Occipital lobe (tissue), 1 donor: ENCODE measurements at regions not wholly inside any gene's neighbourhood (a gene's known extent, or its start where the extent isn't known, plus 50 kb on each side); places are given as distances from the start of the nearest gene placed in this dataset.

ENCODE experiments used
- DNase-seq: peaks from one replicate; lab custom pipeline; 2025; lab: John Stamatoyannopoulos, UW

- DNase-seq, result no peak
Measured at GRCh38 chr22:49226096-49226495, 601.6 kb downstream of the BRD1 start.

DNA sequence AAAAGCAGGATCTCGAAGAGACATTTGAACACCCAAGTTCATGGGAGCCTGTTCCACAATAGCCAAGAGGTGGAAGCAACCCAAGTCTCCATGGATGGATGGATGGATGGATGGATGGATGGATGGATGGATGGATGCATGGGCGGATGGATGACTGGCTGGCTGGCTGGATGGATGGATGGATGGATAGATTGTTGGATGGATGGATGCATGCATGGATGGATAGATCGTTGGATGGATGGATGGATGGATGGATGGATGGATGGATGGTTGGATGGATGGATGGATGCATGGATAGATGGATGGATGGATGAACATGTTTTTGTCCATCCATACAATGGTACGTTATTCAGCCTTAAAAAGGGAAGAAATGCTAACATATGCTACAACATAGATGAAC is 603.4 kb downstream of the BRD1 start:
- DNase-seq, result no peak

DNA sequence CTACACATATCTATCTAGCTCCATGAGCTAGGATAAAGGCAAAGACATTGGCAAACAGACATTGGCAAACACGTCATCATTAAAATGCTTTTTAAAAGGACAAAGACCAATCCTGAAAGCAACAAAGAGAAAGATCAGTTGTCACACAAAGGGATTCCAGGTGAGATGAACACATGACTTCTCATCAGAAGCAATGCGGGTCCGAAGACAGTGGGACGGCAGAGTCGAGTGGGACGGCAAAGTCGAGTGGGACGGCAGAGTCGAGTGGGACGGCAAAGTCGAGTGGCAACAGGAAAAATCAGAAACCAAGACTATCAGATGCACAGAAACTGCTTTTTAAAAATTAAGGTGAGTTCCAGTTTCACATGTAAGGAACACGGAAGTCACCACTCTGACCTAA is 609.5 kb downstream of the BRD1 start:
- DNase-seq, result no peak

- DNase-seq, result no peak
Measured at GRCh38 chr22:49216579-49216978, 611.1 kb downstream of the BRD1 start.

DNA sequence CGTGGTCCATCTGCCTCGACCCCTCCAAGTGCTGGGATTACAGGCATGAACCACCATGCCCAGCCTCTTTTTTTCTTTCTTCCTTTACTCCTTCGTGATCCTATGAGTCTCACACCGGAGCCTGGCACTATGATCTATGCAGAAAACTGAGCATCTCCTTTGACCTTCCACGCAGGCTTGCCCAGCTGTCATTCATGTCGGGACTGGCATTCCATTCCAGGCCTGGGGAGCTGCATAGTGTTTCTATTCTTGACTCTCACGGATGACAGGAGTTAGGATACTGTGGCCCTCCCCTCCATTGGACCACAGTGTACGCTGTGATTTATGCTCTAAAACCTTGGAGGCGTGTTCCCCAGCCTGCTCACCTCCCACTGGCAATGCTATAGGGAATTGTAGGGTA is 611.8 kb downstream of the BRD1 start:
- DNase-seq, result no peak

DNA sequence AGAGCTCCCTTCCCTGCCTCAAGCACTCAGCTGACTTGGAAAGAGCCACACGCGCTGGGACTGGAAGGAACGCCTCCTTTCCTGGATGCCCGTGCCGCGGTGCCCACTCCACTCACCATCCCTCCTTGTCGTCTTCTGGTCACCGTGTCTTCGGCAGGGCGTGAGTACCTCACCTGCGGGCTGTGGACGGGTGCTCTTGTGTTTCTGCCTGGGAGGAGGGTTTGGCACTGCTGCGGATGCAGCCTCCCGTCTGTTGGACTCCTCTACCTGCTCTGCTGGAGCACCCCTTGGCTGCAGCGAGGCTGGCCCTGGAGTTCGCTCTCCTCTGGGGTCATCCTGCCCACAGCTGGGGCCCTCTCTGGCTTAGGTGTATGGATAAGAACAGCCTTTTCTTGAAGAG is 612.7 kb downstream of the BRD1 start:
- no peak for DNase-seq

DNA sequence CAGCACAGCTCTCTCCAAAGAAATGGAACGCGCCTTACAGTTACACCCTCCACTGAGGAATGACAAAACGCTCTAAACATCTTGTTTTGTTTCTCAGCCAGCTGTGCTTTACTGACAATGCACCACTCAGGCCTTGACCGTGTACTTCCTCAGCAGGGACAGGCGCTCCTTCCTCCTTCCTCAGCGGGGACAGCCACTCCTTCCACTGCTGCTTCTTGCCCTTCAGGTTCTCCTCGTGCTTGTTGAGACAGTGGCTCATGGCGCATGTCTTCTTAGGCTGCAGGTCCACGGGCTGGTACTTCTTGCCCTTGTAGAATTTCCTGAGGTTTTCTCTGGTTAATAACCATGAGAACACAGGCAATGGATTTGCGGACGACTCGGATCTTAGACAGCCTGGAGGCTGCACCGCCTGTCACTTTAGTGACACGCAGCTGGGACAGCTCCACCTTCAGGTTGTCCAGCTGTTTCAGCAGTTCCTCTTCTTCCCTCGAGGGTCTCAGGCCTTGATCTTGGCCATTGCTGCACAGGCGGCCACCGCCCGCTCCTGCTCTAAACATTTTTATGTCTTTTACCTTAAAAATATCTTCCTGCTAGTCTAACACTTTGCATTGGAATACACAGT is 613.8 kb downstream of the BRD1 start:
- no peak for DNase-seq

DNA sequence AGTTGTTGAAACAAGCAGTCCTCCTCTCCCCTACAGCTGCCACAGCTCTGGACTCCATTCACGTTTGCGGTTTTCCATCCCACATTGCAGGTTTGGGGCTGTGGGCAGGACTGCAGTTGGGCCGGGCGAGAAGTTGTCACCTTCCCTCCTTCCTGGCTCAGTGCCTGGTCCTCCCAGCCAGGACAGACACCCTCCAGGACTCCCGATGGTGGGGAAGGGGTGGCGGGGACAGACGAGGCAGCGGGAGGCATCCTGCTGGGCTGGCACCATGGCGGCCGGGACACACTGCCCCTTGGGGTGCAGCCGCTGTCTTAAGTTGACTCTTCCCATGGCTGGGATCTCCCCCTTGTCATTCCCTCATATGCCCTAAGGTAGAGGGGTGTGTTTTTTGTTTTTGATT is 615.2 kb downstream of the BRD1 start:
- DNase-seq, result no peak

GRCh38 chr22:49212002-49212401 is 615.7 kb downstream of the BRD1 start:
- DNase-seq, result no peak

DNA sequence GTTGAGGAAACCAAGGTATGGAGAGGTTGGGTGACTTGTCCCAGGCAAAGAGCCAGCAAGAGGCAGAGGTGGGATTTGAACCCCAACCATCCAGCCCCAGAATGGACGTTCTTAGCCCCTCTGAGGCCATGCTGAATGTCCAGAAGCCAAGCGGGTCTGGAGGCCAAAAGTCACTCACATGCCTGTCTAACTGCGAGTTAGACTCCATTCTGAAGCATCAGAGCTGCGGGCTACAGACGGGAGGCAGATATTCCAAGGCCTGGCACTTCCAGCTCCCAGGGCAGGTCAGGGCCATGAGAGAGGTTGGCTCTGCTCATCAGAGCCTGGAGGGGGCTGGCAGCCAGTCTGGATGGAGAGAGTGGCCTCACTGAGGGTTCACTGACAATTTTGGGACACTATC is 616.5 kb downstream of the BRD1 start:
- DNase-seq, result no peak

- no peak for DNase-seq
Measured at GRCh38 chr22:49210606-49211005, 617.1 kb downstream of the BRD1 start.

- DNase-seq, result no peak
Measured at GRCh38 chr22:49209452-49210195, 618.0 kb downstream of the BRD1 start.

DNA sequence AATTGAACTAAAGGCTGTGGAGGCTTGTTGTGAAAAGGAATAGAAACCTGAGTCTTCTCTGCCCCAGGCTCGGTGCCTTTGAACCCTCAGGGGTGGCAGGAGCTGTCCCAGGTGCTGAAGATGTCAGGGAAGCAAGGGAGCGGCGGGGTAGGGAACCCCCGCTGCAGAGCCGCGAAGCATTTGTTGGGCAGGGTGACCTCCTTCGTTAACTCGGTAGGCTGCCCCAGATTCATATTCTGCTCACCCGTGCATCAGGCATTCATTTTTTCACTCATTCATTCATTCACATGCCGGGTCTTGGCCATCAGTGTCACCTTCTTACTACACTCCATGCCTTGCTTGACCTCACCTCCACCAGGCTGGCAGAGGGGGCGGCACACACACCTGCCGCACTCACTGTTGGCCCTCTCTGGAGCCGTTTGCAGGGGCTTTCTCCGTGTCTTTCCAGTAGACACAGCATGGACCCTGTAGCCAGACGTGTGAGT is 618.9 kb downstream of the BRD1 start:
- DNase-seq, result no peak

GRCh38 chr22:49208004-49208402 is 619.7 kb downstream of the BRD1 start:
- no peak for DNase-seq

DNA sequence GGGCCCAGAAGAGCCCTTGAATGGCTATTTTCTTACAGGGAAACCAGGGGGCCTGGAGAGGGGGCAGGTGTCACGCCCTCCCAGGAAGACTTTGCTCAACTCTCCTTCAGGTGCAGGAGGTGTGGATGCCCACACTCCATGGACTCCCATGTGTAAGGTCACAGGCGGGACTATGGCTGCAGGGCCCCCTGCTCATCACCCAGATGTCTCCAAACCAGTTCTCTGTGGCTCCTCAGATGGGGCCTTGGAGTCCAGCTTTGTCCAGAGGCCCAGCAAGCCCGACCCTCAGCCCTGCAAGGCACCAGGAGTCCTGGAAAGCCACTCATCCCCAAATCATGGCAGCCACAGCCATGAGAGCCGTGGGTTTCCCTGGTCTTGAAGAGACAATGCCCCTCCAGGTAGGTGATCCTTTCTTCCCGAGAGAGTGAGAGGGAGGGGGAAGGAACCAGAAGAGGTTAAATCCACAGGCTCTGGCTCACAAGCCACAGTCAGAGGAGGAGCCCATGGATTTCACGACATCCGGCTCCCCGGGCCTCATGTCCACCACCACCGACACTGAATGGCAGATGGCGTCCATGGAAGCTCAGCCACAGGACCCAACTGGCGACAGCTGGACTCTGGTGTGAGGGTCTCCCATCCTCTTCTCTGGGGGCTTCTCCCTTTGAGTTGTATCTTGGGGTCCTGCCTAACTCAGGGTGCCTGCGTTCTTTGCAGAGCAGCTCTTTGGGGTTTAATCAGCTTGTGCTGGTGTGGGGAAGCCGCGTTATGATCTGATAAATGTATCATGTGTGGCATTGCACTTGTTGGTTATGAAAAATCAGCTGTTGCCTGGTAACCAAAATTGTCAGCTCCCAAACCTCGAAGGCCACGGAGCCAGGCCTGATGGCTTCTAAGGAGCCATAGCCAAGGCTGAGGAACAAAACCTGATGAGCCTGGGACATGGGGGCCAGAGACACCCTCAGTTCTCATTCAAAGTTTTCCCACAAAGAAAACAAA is 620.4 kb downstream of the BRD1 start:
- no peak for DNase-seq

DNA sequence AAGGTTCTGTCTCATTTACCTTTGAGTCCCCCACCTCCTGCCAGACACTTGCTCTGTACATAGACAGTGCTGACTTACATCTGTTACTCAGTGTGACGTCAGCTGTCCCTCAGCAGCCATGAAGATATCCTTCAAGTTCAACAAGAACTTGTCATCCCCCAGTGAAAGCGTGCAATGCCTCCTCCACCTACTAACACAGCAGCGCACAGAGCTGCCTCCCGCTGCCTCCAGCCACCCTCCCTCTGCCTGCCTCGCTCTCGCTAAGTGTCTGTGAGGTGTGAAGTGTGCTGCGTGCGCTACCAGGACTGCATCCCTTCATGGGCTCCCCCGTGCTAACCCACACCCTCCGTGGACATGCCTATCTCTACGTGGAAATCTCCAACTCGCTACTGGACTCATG is 621.4 kb downstream of the BRD1 start:
- no peak for DNase-seq

DNA sequence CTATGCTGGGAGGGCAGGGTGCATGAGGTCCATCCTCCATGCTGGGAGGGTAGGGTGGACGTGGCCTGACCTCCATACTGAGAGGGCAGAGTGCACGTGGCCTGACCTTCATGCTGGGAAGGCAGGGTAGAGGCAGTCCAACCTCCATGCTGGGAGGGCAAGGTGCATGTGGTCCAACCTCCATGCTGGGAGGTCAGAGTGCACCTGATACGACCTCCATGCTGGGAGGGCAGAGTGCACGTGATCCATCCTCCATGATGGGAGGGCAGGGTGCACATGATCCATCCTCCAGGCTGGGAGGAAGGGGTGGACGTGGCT is 622.2 kb downstream of the BRD1 start:
- DNase-seq, result no peak

DNA sequence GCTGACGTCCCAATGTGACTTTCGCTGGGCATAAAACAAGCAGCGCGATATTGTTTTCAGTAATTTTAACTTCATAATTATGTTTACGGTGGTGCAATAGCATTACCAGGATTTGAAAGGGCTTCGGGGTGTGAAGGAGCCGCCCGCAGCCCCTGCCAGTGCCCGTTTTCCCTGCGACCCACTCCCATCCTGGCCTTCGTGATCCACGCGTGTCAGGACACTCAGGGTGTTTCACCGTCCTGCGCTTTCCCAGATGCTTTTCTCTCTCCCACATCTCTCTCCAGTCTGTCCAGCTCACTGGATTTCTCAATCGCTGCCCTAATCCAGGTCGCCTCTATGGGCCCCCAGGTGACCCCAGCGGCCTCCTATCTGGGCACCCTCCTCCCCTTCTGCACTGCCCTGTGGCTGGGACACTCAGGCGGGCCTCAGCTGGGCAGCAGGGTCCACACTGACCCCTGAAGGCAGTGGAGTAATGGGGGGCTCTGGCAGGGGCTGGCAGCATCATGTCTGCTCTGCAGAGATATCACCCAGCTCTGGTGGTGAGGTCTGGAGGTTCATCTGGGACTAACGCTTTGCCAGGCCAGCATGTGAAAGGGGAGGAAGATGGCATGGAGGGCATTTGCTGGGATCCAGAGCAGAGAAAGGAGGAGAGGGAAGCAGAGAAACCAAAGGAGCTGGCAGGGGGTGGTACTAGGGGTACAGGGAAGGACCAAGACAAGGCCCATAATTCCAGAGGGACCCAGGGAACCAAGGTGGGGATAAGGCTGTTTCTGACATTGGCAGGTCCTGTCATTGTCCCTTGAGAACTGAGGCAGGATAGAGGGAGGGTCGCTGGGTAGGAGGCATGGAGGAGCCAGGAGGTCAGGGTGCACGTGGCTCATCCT is 622.8 kb downstream of the BRD1 start:
- no peak for DNase-seq

- no peak for DNase-seq
Measured at GRCh38 chr22:49203859-49204598, 623.6 kb downstream of the BRD1 start.

DNA sequence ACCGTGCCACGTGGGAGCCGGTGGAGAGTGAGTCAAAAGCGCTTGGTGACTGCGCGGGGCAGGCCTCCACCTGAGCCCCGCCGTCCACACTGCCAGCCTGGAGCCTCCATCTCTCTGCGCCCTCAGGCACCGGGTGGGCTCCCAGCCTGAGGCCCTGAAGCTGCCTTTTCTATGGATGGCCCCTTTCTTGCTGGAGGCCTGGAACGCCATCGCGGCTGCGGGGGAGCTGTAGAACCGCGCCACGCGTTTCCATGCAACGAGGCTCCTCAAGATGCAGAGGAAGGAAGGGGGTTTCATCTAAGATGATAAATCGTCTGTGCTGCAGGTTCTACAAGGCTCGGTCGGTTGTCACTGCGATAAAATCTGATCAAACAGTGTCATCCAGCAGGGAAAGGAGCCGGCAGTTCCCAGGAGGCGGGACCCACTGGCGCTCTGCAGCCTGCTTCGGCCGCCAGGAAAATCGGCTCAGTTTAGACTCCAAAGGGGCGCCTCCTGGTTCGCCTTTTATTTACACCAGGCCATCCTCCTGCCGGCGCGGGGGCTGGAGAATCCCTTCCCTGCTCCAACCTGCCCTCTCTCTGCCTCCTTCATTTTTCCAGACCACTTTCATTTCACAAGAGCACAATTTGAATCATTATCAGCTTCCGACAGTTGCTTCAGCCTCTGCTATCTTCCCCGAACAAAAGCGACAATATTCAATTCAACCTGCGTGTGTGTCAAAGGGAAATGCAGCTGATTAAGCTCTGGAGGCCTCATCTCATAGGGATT is 624.4 kb downstream of the BRD1 start:
- no peak for DNase-seq
